ENCODE measurements at regions not wholly inside any gene's neighbourhood (a gene's known extent, or its start where the extent isn't known, plus 50 kb on each side); places are given as distances from the start of the nearest gene placed in this dataset.

DNA sequence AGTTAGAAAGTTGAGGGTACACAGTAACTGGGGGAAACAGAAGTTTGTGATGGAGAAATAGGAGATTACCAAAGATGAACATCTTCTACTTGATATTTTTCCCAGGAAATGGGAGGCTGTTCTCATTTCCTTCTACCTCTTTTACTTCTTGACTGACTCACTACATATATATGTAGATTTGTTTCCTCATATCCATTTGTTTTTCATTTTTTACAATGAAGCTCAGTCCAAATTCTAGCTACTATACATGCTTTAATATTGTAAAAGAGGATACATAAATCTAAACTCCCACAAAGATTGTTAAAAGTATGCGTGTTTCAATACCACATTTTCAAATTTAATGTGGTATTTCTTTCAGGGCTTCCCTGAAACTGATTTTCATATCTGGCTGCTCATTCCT lies 366.6 kb upstream of the NCAM2 start:
- DNase-seq (no peak), ATAC-seq (no peak)
- in situ Hi-C loops (cut with MboI; ENCODE audit: low sequenced_read_pairs in 4 of 4), result no loop called here
- Histone ChIP-seq H3K36me3 (no peaks in the 10 kb centered on the region), H3K27ac (no peak overlapping the region), H3K4me3 (no peak overlapping the region), H3K4me1 (no peaks in the 10 kb centered on the region), H3K9me3 (no peaks in the 10 kb centered on the region), H3K27me3 (no peaks in the 10 kb centered on the region)
- intact Hi-C loops (cut with DNase I; ENCODE audit: low total_unique reads), result no loop called here
- TF ChIP-seq POLR2A (IDR thresholded peaks at IDR 0.05), result no peak
- TF ChIP-seq CTCF (IDR thresholded peaks at IDR 0.05 in 4 of 5, conservative IDR thresholded peaks at IDR 0.05 in 1 of 5), result no peak

- Histone ChIP-seq H3K27me3 (no peaks in the 10 kb centered on the region), H3K4me3 (no peak overlapping the region), H3K27ac (no peak overlapping the region), H3K4me1 (no peaks in the 10 kb centered on the region), H3K36me3 (no peaks in the 10 kb centered on the region), H3K9me3 (no peaks in the 10 kb centered on the region)
- TF ChIP-seq CTCF (IDR thresholded peaks at IDR 0.05 in 4 of 5, conservative IDR thresholded peaks at IDR 0.05 in 1 of 5), result no peak
- TF ChIP-seq POLR2A (IDR thresholded peaks at IDR 0.05), result no peak
- ATAC-seq (no peak), DNase-seq (no peak)
- intact Hi-C loops (cut with DNase I; ENCODE audit: low total_unique reads), result no loop called here
- in situ Hi-C loops (cut with MboI; ENCODE audit: low sequenced_read_pairs in 4 of 4), result no loop called here
Measured at GRCh38 chr21:20639026-20639425, 359.2 kb upstream of the NCAM2 start.

DNA sequence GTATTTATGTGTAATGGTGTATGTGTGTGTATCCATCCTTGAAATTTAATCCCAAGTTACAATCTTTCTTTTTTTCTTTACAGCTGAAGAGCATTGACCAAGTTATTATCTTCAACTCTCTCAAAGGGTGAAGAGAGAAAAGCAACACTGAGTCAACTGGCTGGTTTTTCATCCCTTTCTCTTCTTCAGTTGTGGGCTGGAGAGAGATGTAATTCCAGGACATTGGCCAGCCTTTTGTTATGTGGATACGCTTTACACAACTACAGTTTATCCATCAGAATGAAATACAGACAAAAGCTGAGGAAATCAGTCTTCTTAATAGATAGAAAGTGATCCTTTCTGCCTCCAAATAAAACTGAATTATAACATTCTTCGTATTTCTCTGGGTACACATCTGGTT lies 357.0 kb upstream of the NCAM2 start:
- H3K36me3 ChIP-seq, result no peaks in the 10 kb centered on the region
- no peak for TF ChIP-seq POLR2A (IDR thresholded peaks at IDR 0.05)
- TF ChIP-seq CTCF (IDR thresholded peaks at IDR 0.05 in 4 of 5, conservative IDR thresholded peaks at IDR 0.05 in 1 of 5), result no peak
- no peak overlapping the region for H3K4me3 ChIP-seq
- H3K27me3 ChIP-seq, result no peaks in the 10 kb centered on the region
- in situ Hi-C loops (cut with MboI; ENCODE audit: low sequenced_read_pairs in 4 of 4), result no loop called here
- no peak overlapping the region for H3K27ac ChIP-seq
- DNase-seq (no peak), ATAC-seq (no peak)
- no peaks in the 10 kb centered on the region for H3K4me1 ChIP-seq
- intact Hi-C loops (cut with DNase I; ENCODE audit: low total_unique reads), result no loop called here
- no peaks in the 10 kb centered on the region for H3K9me3 ChIP-seq

GRCh38 chr21:20642681-20643080 lies 355.5 kb upstream of the NCAM2 start:
- H3K27ac ChIP-seq, result no peak overlapping the region
- H3K27me3 ChIP-seq, result no peaks in the 10 kb centered on the region
- no peak for TF ChIP-seq CTCF (IDR thresholded peaks at IDR 0.05 in 4 of 5, conservative IDR thresholded peaks at IDR 0.05 in 1 of 5)
- no peak for TF ChIP-seq POLR2A (IDR thresholded peaks at IDR 0.05)
- H3K36me3 ChIP-seq, result no peaks in the 10 kb centered on the region
- no peaks in the 10 kb centered on the region for H3K4me1 ChIP-seq
- DNase-seq (no peak), ATAC-seq (no peak)
- in situ Hi-C loops (cut with MboI; ENCODE audit: low sequenced_read_pairs in 4 of 4) (no loop called here), intact Hi-C loops (cut with DNase I; ENCODE audit: low total_unique reads) (no loop called here)
- H3K9me3 ChIP-seq, result no peaks in the 10 kb centered on the region
- H3K4me3 ChIP-seq, result no peak overlapping the region

GRCh38 chr21:20644552-20644951 lies 353.7 kb upstream of the NCAM2 start:
- no peaks in the 10 kb centered on the region for H3K9me3 ChIP-seq
- intact Hi-C loops (cut with DNase I; ENCODE audit: low total_unique reads), result no loop called here
- H3K4me1 ChIP-seq, result no peaks in the 10 kb centered on the region
- TF ChIP-seq CTCF (IDR thresholded peaks at IDR 0.05 in 4 of 5, conservative IDR thresholded peaks at IDR 0.05 in 1 of 5), result no peak
- TF ChIP-seq POLR2A (IDR thresholded peaks at IDR 0.05), result no peak
- ATAC-seq (no peak), DNase-seq (no peak)
- in situ Hi-C loops (cut with MboI; ENCODE audit: low sequenced_read_pairs in 4 of 4), result no loop called here
- no peak overlapping the region for H3K4me3 ChIP-seq
- H3K27ac ChIP-seq, result no peak overlapping the region
- H3K27me3 ChIP-seq, result no peaks in the 10 kb centered on the region
- H3K36me3 ChIP-seq, result no peaks in the 10 kb centered on the region

All from gastrocnemius medialis (tissue), 4 donors.